ENCODE measurements at regions not wholly inside any gene's neighbourhood (a gene's known extent, or its start where the extent isn't known, plus 50 kb on each side); places are given as distances from the start of the nearest gene placed in this dataset.

DNA sequence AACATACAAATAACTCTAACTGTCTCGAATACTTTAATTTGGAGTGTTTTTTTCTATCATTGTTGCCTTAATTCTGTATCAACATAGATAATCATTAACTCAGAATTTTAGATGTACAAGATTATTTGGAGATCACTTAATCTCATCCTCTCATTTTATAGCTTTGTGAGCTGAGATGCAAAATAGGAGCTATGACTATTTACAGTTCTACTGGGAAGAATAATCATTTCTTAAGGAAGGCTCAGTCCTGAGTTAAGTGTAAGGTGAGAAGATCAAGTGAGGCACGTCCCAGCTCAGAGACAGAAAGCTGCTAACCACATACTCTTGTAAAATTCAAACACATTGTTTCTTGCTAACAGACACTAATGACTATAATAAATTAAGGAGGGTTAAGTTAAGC, 66.2 kb downstream of the CCDC54 start:
- TF ChIP-seq POLR2A (IDR thresholded peaks at IDR 0.05; ENCODE audit: low read depth, low read length) (no peak), FOS (IDR thresholded peaks at IDR 0.05; ENCODE audit: low read depth, low read length) (no peak)
- TF ChIP-seq, protein P1, sequence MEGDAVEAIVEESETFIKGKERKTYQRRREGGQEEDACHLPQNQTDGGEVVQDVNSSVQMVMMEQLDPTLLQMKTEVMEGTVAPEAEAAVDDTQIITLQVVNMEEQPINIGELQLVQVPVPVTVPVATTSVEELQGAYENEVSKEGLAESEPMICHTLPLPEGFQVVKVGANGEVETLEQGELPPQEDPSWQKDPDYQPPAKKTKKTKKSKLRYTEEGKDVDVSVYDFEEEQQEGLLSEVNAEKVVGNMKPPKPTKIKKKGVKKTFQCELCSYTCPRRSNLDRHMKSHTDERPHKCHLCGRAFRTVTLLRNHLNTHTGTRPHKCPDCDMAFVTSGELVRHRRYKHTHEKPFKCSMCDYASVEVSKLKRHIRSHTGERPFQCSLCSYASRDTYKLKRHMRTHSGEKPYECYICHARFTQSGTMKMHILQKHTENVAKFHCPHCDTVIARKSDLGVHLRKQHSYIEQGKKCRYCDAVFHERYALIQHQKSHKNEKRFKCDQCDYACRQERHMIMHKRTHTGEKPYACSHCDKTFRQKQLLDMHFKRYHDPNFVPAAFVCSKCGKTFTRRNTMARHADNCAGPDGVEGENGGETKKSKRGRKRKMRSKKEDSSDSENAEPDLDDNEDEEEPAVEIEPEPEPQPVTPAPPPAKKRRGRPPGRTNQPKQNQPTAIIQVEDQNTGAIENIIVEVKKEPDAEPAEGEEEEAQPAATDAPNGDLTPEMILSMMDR (conservative IDR thresholded peaks at IDR 0.05; ENCODE audit: low read depth, low read length), result no peak
- TF ChIP-seq, protein P2, sequence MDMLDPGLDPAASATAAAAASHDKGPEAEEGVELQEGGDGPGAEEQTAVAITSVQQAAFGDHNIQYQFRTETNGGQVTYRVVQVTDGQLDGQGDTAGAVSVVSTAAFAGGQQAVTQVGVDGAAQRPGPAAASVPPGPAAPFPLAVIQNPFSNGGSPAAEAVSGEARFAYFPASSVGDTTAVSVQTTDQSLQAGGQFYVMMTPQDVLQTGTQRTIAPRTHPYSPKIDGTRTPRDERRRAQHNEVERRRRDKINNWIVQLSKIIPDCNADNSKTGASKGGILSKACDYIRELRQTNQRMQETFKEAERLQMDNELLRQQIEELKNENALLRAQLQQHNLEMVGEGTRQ (IDR thresholded peaks at IDR 0.05; ENCODE audit: low read depth, low read length), result no peak

Data from IMR-90 (cell line).